GM23338 (cell line): ENCODE measurements at regions not wholly inside any gene's neighbourhood (a gene's known extent, or its start where the extent isn't known, plus 50 kb on each side); places are given as distances from the start of the nearest gene placed in this dataset.

ENCODE experiments used
- ATAC-seq: fragments of 200-7000 bp; cut with Tn5 transposase; 3 replicates; pipeline ENCODE4 v1.9.1; 2020
- DNase-seq: peaks from one replicate; pipeline ENCODE4 v3.0.0-alpha.2; 2015; ENCODE audit warnings: low spot score
- H2AFZ ChIP-seq: fragments of 200-600 bp; sonication (generic); 2 replicates; pipeline ENCODE4 v1.8.0; 2016; ENCODE audit warnings: antibody characterized with exemption, mild to moderate bottlenecking, moderate library complexity
- H3F3A ChIP-seq: fragments of 200-600 bp; sonication (generic); replicated peaks from 2 replicates; pipeline ENCODE4 v1.8.0; 2017; ENCODE audit warnings: antibody characterized with exemption, mixed run types, low read depth
- H3K27ac ChIP-seq: fragments of 200-600 bp; sonication (generic); 2 replicates; pipeline ENCODE4 v1.6.1; 2016; ENCODE audit warnings: low read depth
- H3K27me3 ChIP-seq: fragments of 200-600 bp; sonication (generic); 2 replicates; pipeline ENCODE4 v1.8.0; 2016; ENCODE audit warnings: mild to moderate bottlenecking, mixed run types, moderate library complexity; ENCODE audit not compliant: insufficient read depth
- H3K36me3 ChIP-seq: fragments of 200-600 bp; sonication (generic); 2 replicates; pipeline ENCODE4 v1.8.0; 2016; ENCODE audit warnings: mild to moderate bottlenecking; ENCODE audit not compliant: insufficient read depth
- H3K4me1 ChIP-seq: fragments of 200-600 bp; sonication (generic); 2 replicates; pipeline ENCODE4 v1.8.0; 2016; ENCODE audit warnings: mild to moderate bottlenecking, moderate library complexity; ENCODE audit not compliant: insufficient read depth
- H3K4me2 ChIP-seq: fragments of 200-600 bp; sonication (generic); 2 replicates; pipeline ENCODE4 v1.7.1; 2017; ENCODE audit warnings: mixed run types
- H3K4me3 ChIP-seq: fragments of 200-600 bp; sonication (generic); 2 replicates; pipeline ENCODE4 v1.6.1; 2016; ENCODE audit warnings: mixed run types
- H3K79me2 ChIP-seq: fragments of 200-600 bp; sonication (generic); replicated peaks from 2 replicates; pipeline ENCODE4 v1.8.0; 2017; ENCODE audit warnings: mild to moderate bottlenecking; ENCODE audit not compliant: insufficient read depth
- H3K9me2 ChIP-seq: fragments of 200-600 bp; sonication (generic); 2 replicates; pipeline ENCODE4 v1.8.0; 2017; ENCODE audit not compliant: insufficient read depth
- H4K20me1 ChIP-seq: fragments of 200-600 bp; sonication (generic); replicated peaks from 2 replicates; pipeline ENCODE4 v1.8.0; 2017; ENCODE audit warnings: mild to moderate bottlenecking; ENCODE audit not compliant: insufficient read depth
- H3K27ac Mint-ChIP-seq: 2 replicates; pipeline ENCODE4 v1.8.0; 2020; ENCODE audit warnings: inconsistent platforms, mild to moderate bottlenecking, moderate library complexity, mixed read lengths
- H3K27me3 Mint-ChIP-seq: 3 replicates; pipeline ENCODE4 v1.8.0; 2022; ENCODE audit warnings: low read depth, mild to moderate bottlenecking, moderate library complexity, mixed read lengths, inconsistent platforms; ENCODE audit not compliant: insufficient read depth, poor library complexity
- H3K36me3 Mint-ChIP-seq: 3 replicates; pipeline ENCODE4 v1.8.0; 2021; ENCODE audit warnings: low read depth, mild to moderate bottlenecking, inconsistent platforms, moderate library complexity, mixed read lengths
- H3K4me1 Mint-ChIP-seq: 3 replicates; pipeline ENCODE4 v1.8.0; 2020; ENCODE audit warnings: mild to moderate bottlenecking, inconsistent platforms, mixed read lengths
- H3K4me3 Mint-ChIP-seq: 3 replicates; pipeline ENCODE4 v1.8.0; 2021; ENCODE audit warnings: moderate library complexity, mild to moderate bottlenecking, inconsistent platforms, mixed read lengths
- H3K9me3 Mint-ChIP-seq: 3 replicates; pipeline ENCODE4 v1.8.0; 2020; ENCODE audit warnings: moderate library complexity, mild to moderate bottlenecking, inconsistent platforms, mixed read lengths
- CREB1 ChIP-seq: fragments of 250-450 bp; sonication (Bioruptor Pico); IDR thresholded peaks from 2 replicates; pipeline ENCODE4 v1.5.0; 2020; ENCODE audit warnings: low read depth, mild to moderate bottlenecking, moderate library complexity
- EZH2 ChIP-seq: fragments of 200-600 bp; sonication (generic); IDR thresholded peaks from one replicate; pipeline ENCODE4 v1.8.0; 2017; ENCODE audit warnings: antibody characterized with exemption, mild to moderate bottlenecking, low read depth; ENCODE audit not compliant: unreplicated experiment
- EZH2phosphoT487 ChIP-seq: fragments of 200-600 bp; sonication (generic); IDR thresholded peaks from one replicate; pipeline ENCODE4 v1.8.1; 2018; ENCODE audit warnings: antibody characterized with exemption; ENCODE audit not compliant: unreplicated experiment
- JUNB ChIP-seq: IDR thresholded peaks from one replicate; pipeline ENCODE4 v1.6.1; 2016; ENCODE audit warnings: antibody characterized with exemption; ENCODE audit not compliant: unreplicated experiment
- NANOG ChIP-seq: IDR thresholded peaks from 2 replicates; pipeline ENCODE4 v1.6.1; 2016; ENCODE audit warnings: antibody characterized with exemption, borderline replicate concordance
- POLR2AphosphoS5 ChIP-seq: IDR thresholded peaks from 2 replicates; pipeline ENCODE4 v1.6.1; 2016; ENCODE audit warnings: antibody characterized with exemption, low read depth
- STAT1 ChIP-seq: IDR thresholded peaks from one replicate; pipeline ENCODE4 v1.6.1; 2016; ENCODE audit warnings: antibody characterized with exemption; ENCODE audit not compliant: unreplicated experiment
- ZNF114 ChIP-seq: fragments of 250-450 bp; sonication (Bioruptor Pico); IDR thresholded peaks from 2 replicates; pipeline ENCODE4 v1.5.0; 2020; ENCODE audit warnings: mild to moderate bottlenecking, moderate library complexity
- ZNF331 ChIP-seq: fragments of 250-450 bp; sonication (Bioruptor Pico); IDR thresholded peaks from 2 replicates; pipeline ENCODE4 v1.5.0; 2020; ENCODE audit warnings: low read depth, mild to moderate bottlenecking, moderate library complexity
- TF ChIP-seq, protein P1 (sequence below): IDR thresholded peaks from 2 replicates; pipeline ENCODE4 v1.6.1; 2016; ENCODE audit warnings: antibody characterized with exemption
- TF ChIP-seq, protein P2 (sequence below), 2 experiments: fragments of 200-600 bp in 1 of 2; sonication (generic) in 1 of 2; conservative IDR thresholded peaks; 2 replicates each; pipeline versions ENCODE4 v1.5.1 to v1.6.1; 2016 to 2017; ENCODE audit warnings: antibody characterized with exemption in 2 of 2, low read depth in 2 of 2, mild to moderate bottlenecking in 2 of 2, moderate library complexity in 1 of 2
- TF ChIP-seq, protein P3 (sequence below): IDR thresholded peaks from one replicate; pipeline ENCODE4 v1.6.1; 2018; ENCODE audit warnings: antibody characterized with exemption; ENCODE audit not compliant: unreplicated experiment

DNA sequence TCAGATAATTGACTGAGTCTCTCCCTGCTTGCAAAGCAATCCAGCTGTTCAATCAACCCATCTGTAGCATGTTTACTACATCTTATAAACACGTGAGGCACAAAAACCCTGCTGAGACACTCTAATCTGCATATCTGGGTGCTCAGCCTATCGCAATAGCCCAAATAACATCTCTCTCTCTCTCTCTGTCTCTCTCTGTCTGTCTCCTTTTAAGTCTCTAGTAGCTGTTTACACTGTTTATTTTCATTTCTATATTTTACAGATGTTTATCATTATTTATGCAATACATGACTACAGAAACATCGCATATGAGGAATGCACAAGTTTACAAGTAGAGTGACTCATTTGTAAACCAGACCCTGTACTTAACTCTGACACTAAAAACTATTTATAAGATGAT is 422.1 kb upstream of the DSEL start:
- no peaks in the 10 kb centered on the region for H3K9me2 ChIP-seq
- no peaks in the 10 kb centered on the region for H3K36me3 ChIP-seq
- H3K27me3 Mint-ChIP-seq = no peaks in the 10 kb centered on the region
- H3K4me1 Mint-ChIP-seq = no peaks in the 10 kb centered on the region
- no peaks in the 10 kb centered on the region for H3K27me3 ChIP-seq
- no peak overlapping the region for H2AFZ ChIP-seq
- no peak for TF ChIP-seq STAT1
- TF ChIP-seq, protein P1, sequence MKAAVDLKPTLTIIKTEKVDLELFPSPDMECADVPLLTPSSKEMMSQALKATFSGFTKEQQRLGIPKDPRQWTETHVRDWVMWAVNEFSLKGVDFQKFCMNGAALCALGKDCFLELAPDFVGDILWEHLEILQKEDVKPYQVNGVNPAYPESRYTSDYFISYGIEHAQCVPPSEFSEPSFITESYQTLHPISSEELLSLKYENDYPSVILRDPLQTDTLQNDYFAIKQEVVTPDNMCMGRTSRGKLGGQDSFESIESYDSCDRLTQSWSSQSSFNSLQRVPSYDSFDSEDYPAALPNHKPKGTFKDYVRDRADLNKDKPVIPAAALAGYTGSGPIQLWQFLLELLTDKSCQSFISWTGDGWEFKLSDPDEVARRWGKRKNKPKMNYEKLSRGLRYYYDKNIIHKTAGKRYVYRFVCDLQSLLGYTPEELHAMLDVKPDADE = no peak
- no peak for TF ChIP-seq ZNF114 (CRISPR knock-in tag)
- TF ChIP-seq POLR2AphosphoS5 = no peak
- no peak for TF ChIP-seq JUNB
- TF ChIP-seq EZH2 = no peak
- no peak for TF ChIP-seq ZNF331 (CRISPR knock-in tag)
- TF ChIP-seq CREB1 = no peak
- TF ChIP-seq EZH2phosphoT487 = no peak
- TF ChIP-seq, protein P2, sequence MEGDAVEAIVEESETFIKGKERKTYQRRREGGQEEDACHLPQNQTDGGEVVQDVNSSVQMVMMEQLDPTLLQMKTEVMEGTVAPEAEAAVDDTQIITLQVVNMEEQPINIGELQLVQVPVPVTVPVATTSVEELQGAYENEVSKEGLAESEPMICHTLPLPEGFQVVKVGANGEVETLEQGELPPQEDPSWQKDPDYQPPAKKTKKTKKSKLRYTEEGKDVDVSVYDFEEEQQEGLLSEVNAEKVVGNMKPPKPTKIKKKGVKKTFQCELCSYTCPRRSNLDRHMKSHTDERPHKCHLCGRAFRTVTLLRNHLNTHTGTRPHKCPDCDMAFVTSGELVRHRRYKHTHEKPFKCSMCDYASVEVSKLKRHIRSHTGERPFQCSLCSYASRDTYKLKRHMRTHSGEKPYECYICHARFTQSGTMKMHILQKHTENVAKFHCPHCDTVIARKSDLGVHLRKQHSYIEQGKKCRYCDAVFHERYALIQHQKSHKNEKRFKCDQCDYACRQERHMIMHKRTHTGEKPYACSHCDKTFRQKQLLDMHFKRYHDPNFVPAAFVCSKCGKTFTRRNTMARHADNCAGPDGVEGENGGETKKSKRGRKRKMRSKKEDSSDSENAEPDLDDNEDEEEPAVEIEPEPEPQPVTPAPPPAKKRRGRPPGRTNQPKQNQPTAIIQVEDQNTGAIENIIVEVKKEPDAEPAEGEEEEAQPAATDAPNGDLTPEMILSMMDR (conservative IDR thresholded peaks at IDR 0.05; ENCODE audit: low read depth in 2 of 2) = no peak
- TF ChIP-seq, protein P3, sequence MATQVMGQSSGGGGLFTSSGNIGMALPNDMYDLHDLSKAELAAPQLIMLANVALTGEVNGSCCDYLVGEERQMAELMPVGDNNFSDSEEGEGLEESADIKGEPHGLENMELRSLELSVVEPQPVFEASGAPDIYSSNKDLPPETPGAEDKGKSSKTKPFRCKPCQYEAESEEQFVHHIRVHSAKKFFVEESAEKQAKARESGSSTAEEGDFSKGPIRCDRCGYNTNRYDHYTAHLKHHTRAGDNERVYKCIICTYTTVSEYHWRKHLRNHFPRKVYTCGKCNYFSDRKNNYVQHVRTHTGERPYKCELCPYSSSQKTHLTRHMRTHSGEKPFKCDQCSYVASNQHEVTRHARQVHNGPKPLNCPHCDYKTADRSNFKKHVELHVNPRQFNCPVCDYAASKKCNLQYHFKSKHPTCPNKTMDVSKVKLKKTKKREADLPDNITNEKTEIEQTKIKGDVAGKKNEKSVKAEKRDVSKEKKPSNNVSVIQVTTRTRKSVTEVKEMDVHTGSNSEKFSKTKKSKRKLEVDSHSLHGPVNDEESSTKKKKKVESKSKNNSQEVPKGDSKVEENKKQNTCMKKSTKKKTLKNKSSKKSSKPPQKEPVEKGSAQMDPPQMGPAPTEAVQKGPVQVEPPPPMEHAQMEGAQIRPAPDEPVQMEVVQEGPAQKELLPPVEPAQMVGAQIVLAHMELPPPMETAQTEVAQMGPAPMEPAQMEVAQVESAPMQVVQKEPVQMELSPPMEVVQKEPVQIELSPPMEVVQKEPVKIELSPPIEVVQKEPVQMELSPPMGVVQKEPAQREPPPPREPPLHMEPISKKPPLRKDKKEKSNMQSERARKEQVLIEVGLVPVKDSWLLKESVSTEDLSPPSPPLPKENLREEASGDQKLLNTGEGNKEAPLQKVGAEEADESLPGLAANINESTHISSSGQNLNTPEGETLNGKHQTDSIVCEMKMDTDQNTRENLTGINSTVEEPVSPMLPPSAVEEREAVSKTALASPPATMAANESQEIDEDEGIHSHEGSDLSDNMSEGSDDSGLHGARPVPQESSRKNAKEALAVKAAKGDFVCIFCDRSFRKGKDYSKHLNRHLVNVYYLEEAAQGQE = no peak
- no peak for TF ChIP-seq NANOG
- peaks cover 7% of the 10 kb centered on the region; the same call in 2 of the 3 replicates for H3K9me3 Mint-ChIP-seq
- H3K27ac Mint-ChIP-seq = no peak overlapping the region
- H3K4me3 ChIP-seq = no peak overlapping the region
- H3K36me3 Mint-ChIP-seq = no peaks in the 10 kb centered on the region
- DNase-seq = no peak
- H4K20me1 ChIP-seq = no peaks in the 10 kb centered on the region
- no peaks in the 10 kb centered on the region for H3F3A ChIP-seq
- ATAC-seq = no peak
- H3K79me2 ChIP-seq = no peaks in the 10 kb centered on the region
- H3K4me1 ChIP-seq = no peaks in the 10 kb centered on the region
- H3K4me2 ChIP-seq = no peak overlapping the region
- no peak overlapping the region for H3K27ac ChIP-seq
- H3K4me3 Mint-ChIP-seq = no peak overlapping the region
